ENCODE measurements at regions not wholly inside any gene's neighbourhood (a gene's known extent, or its start where the extent isn't known, plus 50 kb on each side); places are given as distances from the start of the nearest gene placed in this dataset.
"Not testable (repeated sequence)": the region's sequence is repeated elsewhere in the genome, so short reads cannot be mapped to it uniquely, and the experiment has no call there.

DNA sequence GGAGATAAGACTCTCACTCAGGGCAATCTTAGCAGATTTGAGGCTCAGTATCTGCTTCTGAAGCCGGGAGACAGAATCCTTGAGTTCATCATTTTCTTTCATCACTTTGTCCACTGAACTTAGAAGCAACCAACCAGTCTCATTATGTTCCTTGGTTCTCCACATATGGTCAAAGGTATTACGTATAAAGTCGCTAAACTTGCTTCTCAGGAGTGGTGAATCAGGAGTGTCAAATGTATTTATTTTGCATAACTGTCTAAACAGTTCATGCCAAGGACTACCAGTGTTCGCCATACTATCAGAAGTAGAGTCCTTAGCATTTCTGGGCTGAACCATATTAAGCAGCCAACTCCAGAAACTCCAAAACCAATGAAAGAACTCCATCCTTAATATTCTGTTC, 163.0 kb upstream of the ZNF184 start:
- not testable (repeated sequence) for TF ChIP-seq EZH2 (IDR thresholded peaks at IDR 0.05; ENCODE audit: insufficient read depth, low read length)
- TF ChIP-seq, protein P1, sequence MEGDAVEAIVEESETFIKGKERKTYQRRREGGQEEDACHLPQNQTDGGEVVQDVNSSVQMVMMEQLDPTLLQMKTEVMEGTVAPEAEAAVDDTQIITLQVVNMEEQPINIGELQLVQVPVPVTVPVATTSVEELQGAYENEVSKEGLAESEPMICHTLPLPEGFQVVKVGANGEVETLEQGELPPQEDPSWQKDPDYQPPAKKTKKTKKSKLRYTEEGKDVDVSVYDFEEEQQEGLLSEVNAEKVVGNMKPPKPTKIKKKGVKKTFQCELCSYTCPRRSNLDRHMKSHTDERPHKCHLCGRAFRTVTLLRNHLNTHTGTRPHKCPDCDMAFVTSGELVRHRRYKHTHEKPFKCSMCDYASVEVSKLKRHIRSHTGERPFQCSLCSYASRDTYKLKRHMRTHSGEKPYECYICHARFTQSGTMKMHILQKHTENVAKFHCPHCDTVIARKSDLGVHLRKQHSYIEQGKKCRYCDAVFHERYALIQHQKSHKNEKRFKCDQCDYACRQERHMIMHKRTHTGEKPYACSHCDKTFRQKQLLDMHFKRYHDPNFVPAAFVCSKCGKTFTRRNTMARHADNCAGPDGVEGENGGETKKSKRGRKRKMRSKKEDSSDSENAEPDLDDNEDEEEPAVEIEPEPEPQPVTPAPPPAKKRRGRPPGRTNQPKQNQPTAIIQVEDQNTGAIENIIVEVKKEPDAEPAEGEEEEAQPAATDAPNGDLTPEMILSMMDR (IDR thresholded peaks at IDR 0.05; ENCODE audit: insufficient read depth, low read depth, low read length), result not testable (repeated sequence)

All from astrocyte (in vitro differentiated cells and primary cell).